ENCODE measurements at regions not wholly inside any gene's neighbourhood (a gene's known extent, or its start where the extent isn't known, plus 50 kb on each side); places are given as distances from the start of the nearest gene placed in this dataset.
"Not testable (repeated sequence)": the region's sequence is repeated elsewhere in the genome, so short reads cannot be mapped to it uniquely, and the experiment has no call there.

DNA sequence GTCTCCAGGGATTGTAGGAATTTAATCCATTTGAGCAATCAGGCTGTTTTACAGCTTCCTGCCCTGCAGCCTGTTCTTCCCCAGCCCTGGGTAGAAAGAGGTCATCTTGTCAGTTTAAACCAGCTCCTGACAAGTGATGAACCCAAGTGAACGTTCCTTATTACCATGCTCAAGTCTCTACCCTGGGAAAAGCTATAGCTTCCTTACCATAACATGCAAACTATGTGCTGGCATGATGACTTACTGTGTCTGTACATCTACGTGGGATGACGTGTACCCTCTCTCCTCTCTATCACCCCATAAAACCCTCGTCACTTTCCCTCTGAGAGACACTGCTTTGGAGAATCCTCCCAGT is 452.2 kb downstream of the XYLT1 start:
- no peak for DNase-seq

DNA sequence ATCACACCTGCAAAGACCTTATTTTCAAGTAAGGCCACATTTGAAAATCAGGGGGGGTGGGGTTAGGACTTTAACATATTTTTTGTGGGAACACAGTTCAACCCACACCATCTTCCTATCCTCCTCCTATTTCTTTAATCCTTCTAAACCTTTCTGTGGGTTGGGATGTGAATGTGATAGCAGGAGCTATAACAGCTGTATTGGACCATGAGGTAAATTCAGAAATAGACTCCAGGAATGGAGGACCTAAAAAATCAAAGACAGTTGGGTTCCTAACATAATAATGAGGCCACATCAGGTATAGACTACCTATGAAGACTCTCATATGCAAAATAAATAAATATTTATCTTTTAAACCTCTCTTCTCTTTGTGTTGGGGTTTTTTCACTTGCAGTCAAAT is 451.4 kb downstream of the XYLT1 start:
- DNase-seq: no peak

DNA sequence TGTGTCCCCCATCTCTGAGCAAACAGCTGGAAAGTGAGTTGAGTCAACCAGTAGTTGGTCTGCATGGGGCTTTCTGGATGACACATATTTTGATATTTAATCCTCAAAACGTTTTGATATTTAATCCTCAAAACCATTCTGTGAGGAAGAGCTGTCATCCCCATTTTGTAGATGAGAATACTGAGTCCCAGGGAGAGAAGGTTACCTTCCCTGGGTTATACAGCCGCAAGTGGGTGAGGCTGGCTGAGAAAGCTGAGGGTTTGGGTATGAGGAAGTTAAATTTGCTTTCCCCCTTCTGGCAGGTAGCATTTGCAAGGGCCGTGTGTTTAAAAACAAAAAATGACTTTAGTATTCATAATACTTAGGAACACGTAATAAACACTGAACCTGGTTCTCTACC is 447.2 kb downstream of the XYLT1 start:
- no peak for DNase-seq

DNA sequence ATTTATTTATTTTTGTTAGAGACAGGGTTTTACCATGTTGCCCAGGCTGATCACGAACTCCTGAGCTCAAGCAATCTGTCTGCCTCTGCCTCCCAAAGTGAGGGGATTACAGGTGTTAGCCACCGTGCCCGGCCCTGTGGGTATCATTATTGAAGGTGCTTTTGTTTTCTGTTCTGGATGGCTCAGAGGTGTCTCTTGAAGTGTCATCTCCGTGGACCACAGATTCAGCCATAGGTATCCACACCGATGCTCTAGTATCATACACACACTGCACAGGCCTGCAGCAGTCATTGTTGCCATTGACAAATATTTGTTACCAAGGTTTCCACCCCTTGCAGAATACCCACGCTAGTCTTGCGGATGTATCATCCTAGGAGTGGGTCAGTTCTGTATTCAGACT is 446.2 kb downstream of the XYLT1 start:
- DNase-seq: no peak

DNA sequence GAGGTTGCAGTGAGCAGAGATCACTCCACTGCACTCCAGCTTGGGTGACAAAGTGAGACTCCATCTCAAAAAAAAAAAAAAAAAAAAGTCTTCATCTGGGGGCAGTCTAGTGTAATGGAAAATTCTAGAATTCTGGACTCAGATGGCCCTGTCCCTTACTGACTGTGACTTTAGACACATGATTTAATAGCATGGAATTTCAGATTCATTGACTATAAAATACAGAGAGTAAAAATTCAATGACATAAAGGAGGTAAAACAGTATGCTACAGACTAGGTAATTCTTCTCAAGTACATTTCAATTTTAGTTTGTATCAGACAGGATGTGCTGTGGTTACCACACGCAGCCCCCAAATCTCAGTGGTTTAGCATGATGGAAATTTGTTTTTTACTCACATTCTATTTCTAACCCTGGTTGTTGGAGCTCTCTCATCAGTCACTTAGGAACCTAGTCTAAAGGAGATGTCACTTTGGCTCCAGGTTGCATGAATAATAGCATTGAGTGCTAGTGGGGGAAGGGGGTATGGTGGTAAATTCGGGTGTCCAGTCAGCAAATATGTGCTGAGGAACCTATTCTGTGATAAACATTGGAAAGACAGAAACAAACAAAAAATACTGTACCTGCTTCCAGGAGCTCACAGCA is 444.0 kb downstream of the XYLT1 start:
- DNase-seq: no peak

DNA sequence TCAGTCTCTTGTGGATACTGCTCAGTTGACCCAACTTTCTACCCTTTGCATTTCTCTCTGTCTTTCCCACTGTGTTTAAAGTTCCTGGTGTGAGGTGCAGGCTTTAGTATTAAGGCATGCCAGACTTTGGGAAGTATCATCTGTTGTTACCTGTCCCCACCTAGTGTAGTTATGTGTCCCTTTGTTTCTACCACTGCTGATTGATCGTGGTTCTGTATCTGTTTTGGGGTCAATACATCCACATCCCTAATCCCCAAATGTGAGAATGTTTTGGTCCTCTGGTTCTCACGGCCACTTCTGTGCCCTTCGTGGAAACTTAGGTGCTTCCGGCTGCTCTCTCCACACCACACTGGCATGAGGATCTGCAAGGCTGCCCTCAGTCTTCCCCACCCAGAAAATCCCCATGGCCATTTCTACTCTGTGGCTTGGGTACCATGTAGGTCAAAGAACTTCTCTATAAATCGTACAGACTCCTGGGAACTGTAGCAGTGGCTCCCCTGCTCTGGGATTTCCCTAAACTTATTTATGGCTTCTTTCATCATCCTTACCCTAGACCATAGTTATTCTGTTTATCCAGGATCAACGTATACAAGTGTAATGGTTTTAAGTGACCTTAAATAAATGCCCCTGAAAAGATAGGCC is 443.2 kb downstream of the XYLT1 start:
- no peak for DNase-seq

DNA sequence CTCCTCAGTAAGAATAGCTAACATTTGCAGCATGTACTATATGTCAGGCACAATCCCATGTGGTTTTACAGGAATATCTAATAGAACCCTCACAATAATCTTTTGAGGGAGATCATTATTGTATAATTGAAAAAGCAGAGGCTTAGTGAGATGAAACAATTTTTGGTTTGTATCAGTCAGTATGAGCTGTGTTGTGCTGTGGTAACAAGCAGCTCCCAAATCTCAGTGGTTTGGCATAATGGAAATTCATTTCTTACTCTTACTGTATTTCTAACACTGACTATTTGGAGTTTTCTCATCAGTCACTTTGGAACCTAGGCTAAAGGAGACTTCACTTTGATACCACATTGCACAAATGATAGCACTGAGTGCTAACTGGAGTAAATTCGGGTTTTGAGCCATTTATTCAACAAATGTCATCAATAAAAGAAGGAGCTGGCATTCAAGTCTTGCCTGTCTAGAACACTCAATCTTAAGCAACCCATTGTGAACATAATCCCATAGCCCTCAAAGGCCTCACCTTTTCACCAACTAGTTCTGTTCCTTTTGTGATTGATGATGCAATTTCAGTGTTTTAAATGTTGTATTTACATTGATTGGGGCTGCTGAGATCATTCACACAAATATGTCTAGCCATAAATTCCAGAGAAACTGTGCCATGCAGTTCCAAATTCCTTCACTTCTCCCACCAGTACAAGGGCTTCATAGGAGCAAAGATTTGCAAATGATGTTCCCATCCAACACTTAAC is 441.0 kb downstream of the XYLT1 start:
- DNase-seq: no peak

DNA sequence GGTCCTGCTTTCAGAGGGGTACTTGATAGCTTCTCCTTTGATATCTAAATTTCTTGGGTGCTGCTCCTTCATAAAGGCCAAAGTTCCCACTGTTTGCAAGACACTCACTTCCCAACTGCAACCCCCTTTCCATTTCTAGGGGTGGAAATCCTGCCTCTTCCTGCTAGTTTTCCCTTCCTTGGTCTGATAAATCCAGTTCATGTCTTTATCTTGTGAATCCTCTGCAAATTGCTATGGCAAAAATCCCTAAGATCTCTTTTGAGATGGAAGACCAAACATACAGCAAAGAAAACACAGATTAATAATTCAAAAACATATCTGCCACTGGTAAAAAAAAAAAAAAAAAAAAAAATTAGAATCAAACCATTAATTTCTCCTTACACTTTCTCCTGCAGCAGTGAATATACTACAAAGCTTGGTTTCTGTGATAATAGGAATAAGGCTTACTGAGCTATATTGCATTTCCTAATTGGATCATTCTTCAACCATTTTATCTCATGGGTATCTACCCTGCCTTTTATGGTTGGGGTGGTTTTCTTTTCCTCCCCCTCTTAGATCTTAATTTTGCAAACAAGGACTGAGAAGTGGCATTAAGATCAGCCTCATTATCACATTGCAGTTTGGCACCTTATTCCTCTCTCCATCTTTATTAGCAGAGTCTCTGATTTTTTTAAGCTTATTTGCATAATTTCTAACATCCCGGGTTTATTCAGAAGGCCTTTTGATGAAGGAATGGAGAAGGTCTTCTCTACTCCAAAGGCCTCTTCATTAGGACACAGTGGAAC is 439.1 kb downstream of the XYLT1 start:
- DNase-seq: no peak

DNA sequence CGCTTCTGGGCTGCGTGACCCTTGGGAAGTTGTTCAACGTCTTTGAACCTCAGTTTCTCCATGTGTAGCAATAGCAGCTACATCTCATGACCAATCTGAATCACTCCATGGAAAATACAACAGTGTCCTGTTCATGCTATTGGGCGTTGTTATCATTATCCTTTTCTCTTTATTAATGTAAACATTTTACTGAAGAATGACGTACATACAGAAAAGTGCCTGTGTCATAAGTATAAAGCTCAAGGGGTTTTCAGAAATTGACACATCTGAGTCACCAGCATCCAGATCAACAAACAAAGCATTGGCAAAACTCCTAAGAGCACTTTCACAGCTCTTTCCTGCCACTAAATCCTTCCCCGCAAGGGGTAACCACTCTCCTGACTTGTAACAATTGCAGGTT is 438.4 kb downstream of the XYLT1 start:
- no peak for DNase-seq

DNA sequence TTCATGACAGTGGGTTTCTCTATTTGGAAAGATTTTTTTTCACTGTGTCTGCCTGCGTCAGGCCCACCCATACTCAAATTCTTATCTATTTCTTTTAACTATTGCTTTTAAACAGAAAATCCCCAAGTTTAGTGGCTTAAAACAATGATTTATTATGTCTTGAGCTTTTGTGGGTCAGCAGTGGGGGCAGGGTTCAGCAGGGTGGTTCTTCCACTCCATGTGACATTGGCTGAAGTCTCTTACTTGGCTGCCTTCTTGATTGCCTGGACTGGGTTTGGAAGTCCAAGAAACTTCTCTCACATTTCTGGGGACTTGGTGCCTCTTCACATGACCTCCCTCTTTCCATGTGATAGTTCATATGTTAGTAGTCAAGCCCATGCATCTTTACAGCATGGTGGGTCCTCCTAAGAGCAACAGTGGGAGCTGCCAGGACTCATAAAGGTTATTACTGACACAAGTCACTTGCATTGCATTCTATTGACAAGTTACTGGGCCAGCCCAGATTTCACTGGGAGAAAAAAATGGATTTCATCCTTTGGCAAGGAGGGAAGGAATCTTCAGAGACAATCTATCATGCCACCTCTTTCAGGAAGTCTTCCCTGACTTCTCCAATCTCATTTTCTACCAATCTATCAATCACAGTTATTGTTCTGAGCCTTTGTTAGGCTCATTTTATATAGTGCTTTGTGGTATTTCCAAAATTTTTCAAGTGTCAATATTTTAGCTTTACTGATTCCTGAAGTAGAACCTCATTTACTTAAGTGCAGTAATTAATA is 436.1 kb downstream of the XYLT1 start:
- no peak for DNase-seq

DNA sequence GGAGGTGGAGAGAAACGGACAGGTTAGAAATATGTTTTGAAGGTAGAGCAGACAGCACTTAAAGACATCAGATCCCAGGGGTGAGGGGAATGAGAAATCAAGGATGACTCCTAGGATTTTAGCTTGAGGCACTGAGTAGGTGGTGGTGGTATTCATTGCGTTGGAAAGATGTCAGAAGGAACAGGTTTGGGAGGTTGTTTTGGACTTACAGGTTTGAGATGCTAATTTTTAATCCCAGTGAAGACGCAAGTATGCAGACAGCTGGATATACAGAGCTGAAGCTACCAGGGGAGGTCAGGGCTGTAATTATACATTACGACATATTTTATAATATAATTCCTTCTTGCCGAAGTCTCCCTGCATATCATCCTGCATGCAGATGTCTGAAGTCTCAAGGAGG is 433.3 kb downstream of the XYLT1 start:
- DNase-seq: no peak

DNA sequence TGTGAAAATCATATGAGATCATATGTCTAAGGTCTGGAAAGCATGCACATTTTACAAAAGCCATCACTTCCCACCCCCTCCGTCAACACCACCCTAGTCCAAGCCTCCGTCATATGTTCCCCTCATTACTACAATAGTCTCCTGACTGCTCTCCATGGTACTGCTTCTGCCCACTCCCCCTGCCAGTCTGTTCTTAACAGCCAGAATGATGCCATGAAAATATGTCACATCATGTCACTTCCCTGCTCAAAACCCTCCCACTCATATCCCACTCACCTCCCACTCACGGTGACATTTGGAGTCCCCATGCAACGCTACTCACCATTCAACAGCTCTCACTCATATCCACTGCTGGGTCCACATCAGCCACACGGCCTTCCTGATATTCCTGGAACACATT is 432.3 kb downstream of the XYLT1 start:
- DNase-seq: no peak

DNA sequence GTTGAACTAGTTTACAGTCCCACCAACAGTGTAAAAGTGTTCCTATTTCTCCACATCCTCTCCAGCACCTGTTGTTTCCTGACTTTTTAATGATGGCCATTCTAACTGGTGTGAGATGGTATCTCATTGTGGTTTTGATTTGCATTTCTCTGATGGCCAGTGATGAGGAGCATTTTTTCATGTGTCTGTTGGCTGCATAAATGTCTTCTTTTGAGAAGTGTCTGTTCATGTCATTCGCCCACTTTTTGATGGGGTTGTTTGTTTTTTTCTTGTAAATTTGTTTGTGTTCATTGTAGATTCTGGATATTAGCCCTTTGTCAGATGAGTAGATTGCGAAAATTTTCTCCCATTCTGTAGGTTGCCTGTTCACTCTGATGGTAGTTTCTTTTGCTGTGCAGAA is 421.7 kb downstream of the XYLT1 start:
- DNase-seq: not testable (repeated sequence)

DNA sequence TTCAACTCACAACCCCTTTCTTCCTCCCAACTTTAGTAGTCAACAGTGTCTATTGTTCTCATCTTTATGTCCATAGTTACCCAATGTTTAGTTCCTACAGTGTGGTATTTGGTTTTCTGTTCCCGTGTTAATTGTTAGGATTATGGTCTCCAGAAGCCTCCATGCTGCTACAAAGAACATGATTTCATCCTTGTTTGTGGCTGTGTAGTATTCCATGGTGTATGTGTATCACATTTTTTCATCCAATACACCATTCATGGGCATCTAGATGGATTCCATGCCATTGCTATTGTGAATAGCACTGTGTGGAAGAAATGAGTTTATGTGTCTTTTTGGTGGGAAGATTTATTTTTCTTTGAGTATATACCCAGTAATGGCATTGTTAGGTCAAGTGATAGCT is 420.3 kb downstream of the XYLT1 start:
- DNase-seq: no peak
